ENCODE measurements at regions not wholly inside any gene's neighbourhood (a gene's known extent, or its start where the extent isn't known, plus 50 kb on each side); places are given as distances from the start of the nearest gene placed in this dataset.

DNA sequence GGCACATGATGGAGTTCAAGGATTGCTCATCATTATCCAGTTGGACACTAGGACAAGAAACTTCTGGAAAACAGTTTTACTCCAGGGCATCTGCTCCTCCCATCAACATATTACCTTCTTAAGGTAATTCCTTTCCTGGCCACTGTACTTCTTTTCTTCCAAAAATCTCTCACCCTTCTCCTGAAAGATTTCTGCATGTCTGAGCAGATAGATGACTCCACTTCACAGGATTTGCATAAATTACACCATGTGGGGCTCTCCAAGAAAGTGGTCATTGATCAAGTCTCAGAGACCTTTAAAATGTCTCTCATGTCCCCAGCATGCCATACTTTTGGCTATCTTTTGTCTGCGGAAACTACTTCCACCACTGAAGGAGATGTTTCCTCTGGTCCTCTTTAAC lies 103.2 kb upstream of the TNFAIP3 start:
- intact Hi-C loops (cut with micrococcal nuclease; ENCODE audit: unreplicated experiment) = no loop called here
- no peak overlapping the region for H3K27ac Mint-ChIP-seq (ENCODE audit: unreplicated experiment)
- H3K27me3 ChIP-seq (replicated peaks; ENCODE audit: control insufficient read depth, insufficient read depth, low read length) = no peaks in the 10 kb centered on the region
- H3K4me1 Mint-ChIP-seq (ENCODE audit: low read depth, unreplicated experiment) = peaks cover 23% of the 10 kb centered on the region
- H3K4me1 ChIP-seq = peaks cover 27% of the 10 kb centered on the region
- H3K27me3 Mint-ChIP-seq (ENCODE audit: insufficient read depth, unreplicated experiment) = no peaks in the 10 kb centered on the region
- H3K36me3 ChIP-seq (ENCODE audit: control insufficient read depth, insufficient read depth, low read length) = no peaks in the 10 kb centered on the region
- no peak for DNase-seq
- peaks cover 6% of the 10 kb centered on the region; the same call in 1 of the 2 replicates for H3K9me3 ChIP-seq
- no TSS peak for BruUV-seq (replicated peaks)
- TF ChIP-seq, protein P1, sequence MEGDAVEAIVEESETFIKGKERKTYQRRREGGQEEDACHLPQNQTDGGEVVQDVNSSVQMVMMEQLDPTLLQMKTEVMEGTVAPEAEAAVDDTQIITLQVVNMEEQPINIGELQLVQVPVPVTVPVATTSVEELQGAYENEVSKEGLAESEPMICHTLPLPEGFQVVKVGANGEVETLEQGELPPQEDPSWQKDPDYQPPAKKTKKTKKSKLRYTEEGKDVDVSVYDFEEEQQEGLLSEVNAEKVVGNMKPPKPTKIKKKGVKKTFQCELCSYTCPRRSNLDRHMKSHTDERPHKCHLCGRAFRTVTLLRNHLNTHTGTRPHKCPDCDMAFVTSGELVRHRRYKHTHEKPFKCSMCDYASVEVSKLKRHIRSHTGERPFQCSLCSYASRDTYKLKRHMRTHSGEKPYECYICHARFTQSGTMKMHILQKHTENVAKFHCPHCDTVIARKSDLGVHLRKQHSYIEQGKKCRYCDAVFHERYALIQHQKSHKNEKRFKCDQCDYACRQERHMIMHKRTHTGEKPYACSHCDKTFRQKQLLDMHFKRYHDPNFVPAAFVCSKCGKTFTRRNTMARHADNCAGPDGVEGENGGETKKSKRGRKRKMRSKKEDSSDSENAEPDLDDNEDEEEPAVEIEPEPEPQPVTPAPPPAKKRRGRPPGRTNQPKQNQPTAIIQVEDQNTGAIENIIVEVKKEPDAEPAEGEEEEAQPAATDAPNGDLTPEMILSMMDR (IDR thresholded peaks at IDR 0.05; ENCODE audit: insufficient read depth in 1 of 2, low read depth in 1 of 2, low read length in 1 of 2, severe bottlenecking in 1 of 2, unreplicated experiment in 1 of 2) = no peak
- ChIA-PET CTCF (no interaction called here), POLR2A (no interaction called here)
- H3K36me3 Mint-ChIP-seq (ENCODE audit: insufficient read depth, unreplicated experiment) = peaks cover 8% of the 10 kb centered on the region
- H3K4me3 Mint-ChIP-seq (ENCODE audit: unreplicated experiment) = no peak overlapping the region
- H3K9me3 Mint-ChIP-seq (ENCODE audit: unreplicated experiment) = peaks cover 29% of the 10 kb centered on the region
- H3K4me3 ChIP-seq (ENCODE audit: low read depth, low read length) = no peak overlapping the region

DNA sequence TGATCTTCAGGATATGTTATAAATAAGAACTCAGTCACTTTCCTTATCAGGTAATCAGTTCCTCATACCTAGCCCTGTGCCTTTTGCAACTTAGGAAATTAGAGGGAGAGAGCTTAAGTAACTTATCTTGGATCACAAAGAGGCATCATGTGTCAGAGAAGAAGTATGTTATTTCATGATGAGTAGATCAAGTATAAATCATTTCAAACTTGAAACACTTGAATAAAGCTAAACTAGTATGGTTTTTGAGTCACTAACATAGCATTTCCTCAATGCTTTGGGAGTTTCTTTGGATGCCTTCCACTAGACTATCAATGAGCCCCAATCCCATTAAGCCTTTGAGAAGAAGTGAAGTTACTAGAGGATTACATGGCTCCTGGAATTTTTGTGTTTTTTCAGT lies 102.6 kb upstream of the TNFAIP3 start:
- peaks cover 27% of the 10 kb centered on the region for H3K4me1 ChIP-seq
- H3K9me3 Mint-ChIP-seq (ENCODE audit: unreplicated experiment) = peaks cover 29% of the 10 kb centered on the region
- peaks cover 8% of the 10 kb centered on the region for H3K36me3 Mint-ChIP-seq (ENCODE audit: insufficient read depth, unreplicated experiment)
- TF ChIP-seq, protein P1 (IDR thresholded peaks at IDR 0.05; ENCODE audit: insufficient read depth in 1 of 2, low read depth in 1 of 2, low read length in 1 of 2, severe bottlenecking in 1 of 2, unreplicated experiment in 1 of 2) = no peak
- H3K27me3 ChIP-seq (replicated peaks; ENCODE audit: control insufficient read depth, insufficient read depth, low read length) = no peaks in the 10 kb centered on the region
- no peak for DNase-seq
- ChIA-PET CTCF (no interaction called here), POLR2A (no interaction called here)
- no peak overlapping the region for H3K4me3 ChIP-seq (ENCODE audit: low read depth, low read length)
- peaks cover 23% of the 10 kb centered on the region for H3K4me1 Mint-ChIP-seq (ENCODE audit: low read depth, unreplicated experiment)
- no TSS peak for BruUV-seq (replicated peaks)
- no peaks in the 10 kb centered on the region for H3K36me3 ChIP-seq (ENCODE audit: control insufficient read depth, insufficient read depth, low read length)
- peaks cover 6% of the 10 kb centered on the region; the same call in 1 of the 2 replicates for H3K9me3 ChIP-seq
- no peak overlapping the region for H3K27ac Mint-ChIP-seq (ENCODE audit: unreplicated experiment)
- H3K4me3 Mint-ChIP-seq (ENCODE audit: unreplicated experiment) = no peak overlapping the region
- intact Hi-C loops (cut with micrococcal nuclease; ENCODE audit: unreplicated experiment) = no loop called here
- no peaks in the 10 kb centered on the region for H3K27me3 Mint-ChIP-seq (ENCODE audit: insufficient read depth, unreplicated experiment)

- peaks cover 23% of the 10 kb centered on the region for H3K4me1 Mint-ChIP-seq (ENCODE audit: low read depth, unreplicated experiment)
- intact Hi-C loops (cut with micrococcal nuclease; ENCODE audit: unreplicated experiment) = no loop called here
- no peak overlapping the region for H3K4me3 Mint-ChIP-seq (ENCODE audit: unreplicated experiment)
- DNase-seq = no peak
- peaks cover 6% of the 10 kb centered on the region; the same call in 1 of the 2 replicates for H3K9me3 ChIP-seq
- peaks cover 29% of the 10 kb centered on the region for H3K9me3 Mint-ChIP-seq (ENCODE audit: unreplicated experiment)
- ChIA-PET CTCF (no interaction called here), POLR2A (no interaction called here)
- no peaks in the 10 kb centered on the region for H3K27me3 ChIP-seq (replicated peaks; ENCODE audit: control insufficient read depth, insufficient read depth, low read length)
- no peaks in the 10 kb centered on the region for H3K27me3 Mint-ChIP-seq (ENCODE audit: insufficient read depth, unreplicated experiment)
- TF ChIP-seq, protein P1 (IDR thresholded peaks at IDR 0.05; ENCODE audit: insufficient read depth in 1 of 2, low read depth in 1 of 2, low read length in 1 of 2, severe bottlenecking in 1 of 2, unreplicated experiment in 1 of 2) = no peak
- no peak overlapping the region for H3K4me3 ChIP-seq (ENCODE audit: low read depth, low read length)
- peaks cover 8% of the 10 kb centered on the region for H3K36me3 Mint-ChIP-seq (ENCODE audit: insufficient read depth, unreplicated experiment)
- no peak overlapping the region for H3K27ac Mint-ChIP-seq (ENCODE audit: unreplicated experiment)
- no TSS peak for BruUV-seq (replicated peaks)
- peaks cover 27% of the 10 kb centered on the region for H3K4me1 ChIP-seq
- H3K36me3 ChIP-seq (ENCODE audit: control insufficient read depth, insufficient read depth, low read length) = no peaks in the 10 kb centered on the region
Observed at GRCh38 chr6:137765059-137765458, 102.0 kb upstream of the TNFAIP3 start.

Data from Caco-2 (cell line).